ENCODE measurements at regions not wholly inside any gene's neighbourhood (a gene's known extent, or its start where the extent isn't known, plus 50 kb on each side); places are given as distances from the start of the nearest gene placed in this dataset.

GRCh38 chr6:11398451-11399326, 138.9 kb upstream of the TMEM170B start:
- DNase-seq = no peak
- H3K27me3 ChIP-seq (ENCODE audit: insufficient read depth, low read length, poor library complexity) = no peaks in the 10 kb centered on the region
- H2BK5ac ChIP-seq (ENCODE audit: low read length) = no peak overlapping the region
- no peaks in the 10 kb centered on the region for H3K79me2 ChIP-seq (ENCODE audit: control insufficient read depth, insufficient read depth, low read length)
- no peak overlapping the region for H3K27ac ChIP-seq (ENCODE audit: low read depth, low read length)
- H2BK120ac ChIP-seq (ENCODE audit: low read depth, low read length) = no peak overlapping the region
- no peaks in the 10 kb centered on the region for H3K36me3 ChIP-seq (ENCODE audit: control insufficient read depth, insufficient read depth, low read length)
- no peaks in the 10 kb centered on the region for H3K4me1 ChIP-seq (ENCODE audit: control insufficient read depth, low read depth, low read length)
- no peak overlapping the region for H2AK5ac ChIP-seq (ENCODE audit: low read length)
- no peak overlapping the region for H3K23ac ChIP-seq (ENCODE audit: low read length)
- no peak overlapping the region for H3K9ac ChIP-seq (ENCODE audit: low read length)
- H4K8ac ChIP-seq (ENCODE audit: low read depth, low read length) = no peak overlapping the region
- no peak overlapping the region for H3K56ac ChIP-seq (ENCODE audit: low read length)
- no CpG with 5 or more reads among the region's 6 CpGs for WGBS (ENCODE audit: extremely low coverage, insufficient coverage, low lambda C conversion rate)
- no peak overlapping the region for H3K4me3 ChIP-seq (ENCODE audit: low read length)
- no peak overlapping the region for H3K4ac ChIP-seq (ENCODE audit: low read depth, low read length)
- no peak overlapping the region for H3K4me2 ChIP-seq (ENCODE audit: low read length)
- H3K79me1 ChIP-seq (ENCODE audit: low read length) = no peaks in the 10 kb centered on the region
- no peak overlapping the region for H4K5ac ChIP-seq (ENCODE audit: low read length)
- no peak overlapping the region for H3K18ac ChIP-seq (ENCODE audit: low read length)
- H2BK15ac ChIP-seq (replicated peaks; ENCODE audit: low read depth) = no peak overlapping the region

GRCh38 chr6:11397622-11398450, 139.7 kb upstream of the TMEM170B start:
- no peak overlapping the region for H2BK15ac ChIP-seq (replicated peaks; ENCODE audit: low read depth)

GRCh38 chr6:11396860-11397259, 140.7 kb upstream of the TMEM170B start:
- H2BK120ac ChIP-seq (ENCODE audit: low read depth, low read length) = no peak overlapping the region
- WGBS (ENCODE audit: extremely low coverage, insufficient coverage, low lambda C conversion rate) = no CpG with 5 or more reads among the region's 3 CpGs
- no peak for DNase-seq
- no peaks in the 10 kb centered on the region for H3K27me3 ChIP-seq (ENCODE audit: insufficient read depth, low read length, poor library complexity)
- H3K56ac ChIP-seq (ENCODE audit: low read length) = no peak overlapping the region
- H2BK5ac ChIP-seq (ENCODE audit: low read length) = no peak overlapping the region
- H3K36me3 ChIP-seq (ENCODE audit: control insufficient read depth, insufficient read depth, low read length) = no peaks in the 10 kb centered on the region
- no peak overlapping the region for H2AK5ac ChIP-seq (ENCODE audit: low read length)
- H3K4me2 ChIP-seq (ENCODE audit: low read length) = no peak overlapping the region
- no peak overlapping the region for H3K9ac ChIP-seq (ENCODE audit: low read length)
- no peak overlapping the region for H4K8ac ChIP-seq (ENCODE audit: low read depth, low read length)
- peaks cover 2% of the 10 kb centered on the region for H3K4me1 ChIP-seq (ENCODE audit: control insufficient read depth, low read depth, low read length)
- no peak overlapping the region for H3K27ac ChIP-seq (ENCODE audit: low read depth, low read length)
- no peak overlapping the region for H3K18ac ChIP-seq (ENCODE audit: low read length)
- H3K4ac ChIP-seq (ENCODE audit: low read depth, low read length) = no peak overlapping the region
- H3K79me1 ChIP-seq (ENCODE audit: low read length) = no peaks in the 10 kb centered on the region
- H3K79me2 ChIP-seq (ENCODE audit: control insufficient read depth, insufficient read depth, low read length) = no peaks in the 10 kb centered on the region
- H3K23ac ChIP-seq (ENCODE audit: low read length) = no peak overlapping the region
- H2BK15ac ChIP-seq (replicated peaks; ENCODE audit: low read depth) = no peak overlapping the region
- H3K4me3 ChIP-seq (ENCODE audit: low read length) = no peak overlapping the region
- no peak overlapping the region for H4K5ac ChIP-seq (ENCODE audit: low read length)

More at GRCh38 chr6:11397622-11398450, 139.7 kb upstream of the TMEM170B start:
- H3K4me1 ChIP-seq (ENCODE audit: control insufficient read depth, low read depth, low read length) = peaks cover 2% of the 10 kb centered on the region
- H3K79me1 ChIP-seq (ENCODE audit: low read length) = no peaks in the 10 kb centered on the region
- no peak overlapping the region for H3K23ac ChIP-seq (ENCODE audit: low read length)
- H3K56ac ChIP-seq (ENCODE audit: low read length) = no peak overlapping the region
- no peak overlapping the region for H3K9ac ChIP-seq (ENCODE audit: low read length)
- H4K8ac ChIP-seq (ENCODE audit: low read depth, low read length) = no peak overlapping the region
- H2BK5ac ChIP-seq (ENCODE audit: low read length) = no peak overlapping the region
- WGBS (ENCODE audit: extremely low coverage, insufficient coverage, low lambda C conversion rate) = no CpG with 5 or more reads among the region's 5 CpGs
- no peak overlapping the region for H3K4me2 ChIP-seq (ENCODE audit: low read length)
- no peak overlapping the region for H3K27ac ChIP-seq (ENCODE audit: low read depth, low read length)
- H3K18ac ChIP-seq (ENCODE audit: low read length) = no peak overlapping the region
- DNase-seq = no peak
- no peak overlapping the region for H4K5ac ChIP-seq (ENCODE audit: low read length)
- no peaks in the 10 kb centered on the region for H3K27me3 ChIP-seq (ENCODE audit: insufficient read depth, low read length, poor library complexity)
- H3K79me2 ChIP-seq (ENCODE audit: control insufficient read depth, insufficient read depth, low read length) = no peaks in the 10 kb centered on the region
- H3K36me3 ChIP-seq (ENCODE audit: control insufficient read depth, insufficient read depth, low read length) = no peaks in the 10 kb centered on the region
- no peak overlapping the region for H3K4ac ChIP-seq (ENCODE audit: low read depth, low read length)
- no peak overlapping the region for H3K4me3 ChIP-seq (ENCODE audit: low read length)
- H2BK120ac ChIP-seq (ENCODE audit: low read depth, low read length) = no peak overlapping the region
- H2AK5ac ChIP-seq (ENCODE audit: low read length) = no peak overlapping the region

GRCh38 chr6:11393713-11394627, 143.6 kb upstream of the TMEM170B start:
- Histone ChIP-seq H3K4me3 (ENCODE audit: low read length) (no peak overlapping the region), H3K56ac (ENCODE audit: low read length) (peak overlapping the region; percentile 26), H2BK15ac (replicated peaks; ENCODE audit: low read depth) (no peak overlapping the region), H3K4me2 (ENCODE audit: low read length) (no peak overlapping the region), H4K5ac (ENCODE audit: low read length) (no peak overlapping the region), H3K27ac (ENCODE audit: low read depth, low read length) (no peak overlapping the region), H3K27me3 (ENCODE audit: insufficient read depth, low read length, poor library complexity) (no peaks in the 10 kb centered on the region), H3K79me1 (ENCODE audit: low read length) (no peaks in the 10 kb centered on the region), H3K79me2 (ENCODE audit: control insufficient read depth, insufficient read depth, low read length) (no peaks in the 10 kb centered on the region), H4K8ac (ENCODE audit: low read depth, low read length) (no peak overlapping the region), H3K4me1 (ENCODE audit: control insufficient read depth, low read depth, low read length) (peaks cover 2% of the 10 kb centered on the region), H3K36me3 (ENCODE audit: control insufficient read depth, insufficient read depth, low read length) (no peaks in the 10 kb centered on the region), H2AK5ac (ENCODE audit: low read length) (no peak overlapping the region), H3K9ac (ENCODE audit: low read length) (no peak overlapping the region), H3K4ac (ENCODE audit: low read depth, low read length) (no peak overlapping the region), H3K23ac (ENCODE audit: low read length) (no peak overlapping the region), H3K18ac (ENCODE audit: low read length) (peak overlapping the region; percentile 44), H2BK5ac (ENCODE audit: low read length) (peak overlapping the region; percentile 87), H2BK120ac (ENCODE audit: low read depth, low read length) (peak overlapping the region; percentile 45)
- DNase-seq = no peak
- no CpG with 5 or more reads among the region's 7 CpGs for WGBS (ENCODE audit: extremely low coverage, insufficient coverage, low lambda C conversion rate)

- Histone ChIP-seq H3K79me1 (ENCODE audit: low read length) (no peaks in the 10 kb centered on the region), H3K18ac (ENCODE audit: low read length) (no peak overlapping the region), H4K5ac (ENCODE audit: low read length) (no peak overlapping the region), H3K27me3 (ENCODE audit: insufficient read depth, low read length, poor library complexity) (no peaks in the 10 kb centered on the region), H3K4me1 (ENCODE audit: control insufficient read depth, low read depth, low read length) (peaks cover 2% of the 10 kb centered on the region), H3K9ac (ENCODE audit: low read length) (no peak overlapping the region), H2BK15ac (replicated peaks; ENCODE audit: low read depth) (no peak overlapping the region), H3K36me3 (ENCODE audit: control insufficient read depth, insufficient read depth, low read length) (no peaks in the 10 kb centered on the region), H3K4me3 (ENCODE audit: low read length) (no peak overlapping the region), H2BK120ac (ENCODE audit: low read depth, low read length) (no peak overlapping the region), H3K56ac (ENCODE audit: low read length) (peak overlapping the region; percentile 63), H3K23ac (ENCODE audit: low read length) (no peak overlapping the region), H3K79me2 (ENCODE audit: control insufficient read depth, insufficient read depth, low read length) (no peaks in the 10 kb centered on the region), H4K8ac (ENCODE audit: low read depth, low read length) (no peak overlapping the region), H2BK5ac (ENCODE audit: low read length) (peak overlapping the region; percentile 78), H3K4me2 (ENCODE audit: low read length) (no peak overlapping the region), H3K27ac (ENCODE audit: low read depth, low read length) (no peak overlapping the region), H2AK5ac (ENCODE audit: low read length) (no peak overlapping the region), H3K4ac (ENCODE audit: low read depth, low read length) (peak overlapping the region; percentile 37)
- no CpG with 5 or more reads among the region's 11 CpGs for WGBS (ENCODE audit: extremely low coverage, insufficient coverage, low lambda C conversion rate)
- peak; percentile 85 for DNase-seq
Measured at GRCh38 chr6:11392778-11393507, 144.6 kb upstream of the TMEM170B start.

All from mesendoderm (in vitro differentiated cells).